ENCODE measurements at regions not wholly inside any gene's neighbourhood (a gene's known extent, or its start where the extent isn't known, plus 50 kb on each side); places are given as distances from the start of the nearest gene placed in this dataset.

GRCh38 chr5:110019780-110020179 is 330.1 kb downstream of the MAN2A1 start:
- POLR2A ChIA-PET: no interaction called here
- CTCF ChIA-PET: interaction anchor here (0.8 kb wide), 1 partner anchor 28 kb away, joined by 3 read pairs; no protein-coding TSS in a partner anchor
- H3K4me3 ChIP-seq (ENCODE audit: low read depth, low read length): no peak overlapping the region
- TF ChIP-seq CTCF (IDR thresholded peaks at IDR 0.05; ENCODE audit: insufficient read depth, low read length, missing control alignments): no peak
- no peak for DNase-seq (ENCODE audit: low read depth, low spot score)

- ChIA-PET CTCF (no interaction called here), POLR2A (no interaction called here)
- DNase-seq (ENCODE audit: low read depth, low spot score): no peak
- no peak overlapping the region for H3K4me3 ChIP-seq (ENCODE audit: low read depth, low read length)
- TF ChIP-seq CTCF (IDR thresholded peaks at IDR 0.05; ENCODE audit: insufficient read depth, low read length, missing control alignments): no peak
Observed at GRCh38 chr5:110021251-110021650, 331.5 kb downstream of the MAN2A1 start.

- ChIA-PET CTCF (no interaction called here), POLR2A (no interaction called here)
- H3K4me3 ChIP-seq (ENCODE audit: low read depth, low read length): no peak overlapping the region
- no peak for TF ChIP-seq CTCF (IDR thresholded peaks at IDR 0.05; ENCODE audit: insufficient read depth, low read length, missing control alignments)
- no peak for DNase-seq (ENCODE audit: low read depth, low spot score)
Observed at GRCh38 chr5:110025160-110025559, 335.4 kb downstream of the MAN2A1 start.

GRCh38 chr5:110027527-110028322 is 338.0 kb downstream of the MAN2A1 start:
- ChIA-PET POLR2A (no interaction called here), CTCF (no interaction called here)
- no peak for TF ChIP-seq CTCF (IDR thresholded peaks at IDR 0.05; ENCODE audit: insufficient read depth, low read length, missing control alignments)
- H3K4me3 ChIP-seq (ENCODE audit: low read depth, low read length): no peak overlapping the region
- no peak for DNase-seq (ENCODE audit: low read depth, low spot score)

- DNase-seq (ENCODE audit: low read depth, low spot score): no peak
- POLR2A ChIA-PET: no interaction called here
- H3K4me3 ChIP-seq (ENCODE audit: low read depth, low read length): no peak overlapping the region
- no peak for TF ChIP-seq CTCF (IDR thresholded peaks at IDR 0.05; ENCODE audit: insufficient read depth, low read length, missing control alignments)
- CTCF ChIA-PET: no interaction called here
Observed at GRCh38 chr5:110031402-110032140, 341.8 kb downstream of the MAN2A1 start.

GRCh38 chr5:110032376-110032775 is 342.6 kb downstream of the MAN2A1 start:
- ChIA-PET POLR2A (no interaction called here), CTCF (no interaction called here)
- TF ChIP-seq CTCF (IDR thresholded peaks at IDR 0.05; ENCODE audit: insufficient read depth, low read length, missing control alignments): no peak
- no peak overlapping the region for H3K4me3 ChIP-seq (ENCODE audit: low read depth, low read length)
- DNase-seq (ENCODE audit: low read depth, low spot score): no peak

Data from AG04449 (cell line).